ENCODE measurements at regions not wholly inside any gene's neighbourhood (a gene's known extent, or its start where the extent isn't known, plus 50 kb on each side); places are given as distances from the start of the nearest gene placed in this dataset.

GRCh38 chr12:131351319-131352028 lies 359.4 kb upstream of the SFSWAP start:
- no peak for TF ChIP-seq CTCF (conservative IDR thresholded peaks at IDR 0.05)
- TF ChIP-seq ZFX (IDR thresholded peaks at IDR 0.05) = no peak
